NCI-H524 (cell line): ENCODE measurements at regions not wholly inside any gene's neighbourhood (a gene's known extent, or its start where the extent isn't known, plus 50 kb on each side); places are given as distances from the start of the nearest gene placed in this dataset.

Experiments used
- DNase-seq, 2 experiments: peaks; one replicate each; lab custom pipeline; 2025; lab: John Stamatoyannopoulos, UW

DNA sequence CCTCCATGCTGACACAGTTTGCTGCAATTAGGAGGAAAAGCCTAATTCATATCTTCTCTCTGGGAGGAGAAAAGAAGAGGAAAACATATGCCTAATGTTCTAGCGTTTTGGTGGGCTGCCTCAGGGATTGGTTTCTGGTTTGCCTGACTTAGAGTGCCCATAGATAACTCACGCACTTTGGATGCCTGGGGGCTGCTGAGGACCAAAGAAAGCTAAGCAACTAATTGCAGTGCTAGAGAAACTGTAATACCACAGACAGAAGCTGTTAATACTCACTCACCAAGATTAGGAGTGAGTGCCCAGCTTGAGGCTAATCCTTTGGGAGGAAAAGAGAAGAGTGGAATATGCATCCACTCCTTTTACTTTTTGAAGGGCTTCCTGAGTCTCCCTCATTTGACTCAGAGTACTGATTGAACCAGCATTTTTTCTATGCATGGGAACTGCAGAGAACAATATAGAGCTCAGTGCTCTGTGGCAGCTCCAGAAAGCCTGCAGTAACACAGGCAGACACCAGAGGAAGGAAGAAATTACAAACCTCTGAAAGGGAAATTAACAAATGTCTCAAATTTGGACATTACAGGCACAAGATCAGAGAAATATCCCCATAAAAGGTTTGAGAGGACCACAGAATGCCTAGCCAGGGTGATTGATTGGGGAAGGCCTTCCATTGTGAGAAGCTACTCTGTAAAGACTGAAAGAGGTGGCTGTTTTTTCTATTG is 666.4 kb downstream of the OLFM4 start:
- DNase-seq, result peak; percentile 13 to 65

- DNase-seq, result no peak
These were observed 674.9 kb downstream of the OLFM4 start for GRCh38 chr13:53703371-53704080.

DNA sequence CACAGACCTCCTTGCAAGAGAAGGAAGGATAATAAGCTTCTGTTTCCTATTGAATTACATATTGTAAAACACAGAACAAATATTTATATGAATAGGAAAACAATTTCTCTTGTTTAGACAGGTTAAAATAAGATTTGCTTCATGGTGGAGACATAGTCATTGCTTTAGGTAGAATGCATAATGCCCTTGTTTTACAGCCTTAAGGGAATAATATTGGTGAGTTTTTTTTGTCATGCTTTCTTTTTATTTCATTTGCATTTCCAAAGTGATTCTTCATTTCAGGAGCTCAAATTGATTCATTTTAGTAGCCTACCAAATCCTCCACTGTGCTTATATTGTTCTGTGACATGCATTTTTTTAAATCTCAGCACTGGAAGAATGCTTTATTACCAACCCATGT is 690.7 kb downstream of the OLFM4 start:
- no peak for DNase-seq

DNA sequence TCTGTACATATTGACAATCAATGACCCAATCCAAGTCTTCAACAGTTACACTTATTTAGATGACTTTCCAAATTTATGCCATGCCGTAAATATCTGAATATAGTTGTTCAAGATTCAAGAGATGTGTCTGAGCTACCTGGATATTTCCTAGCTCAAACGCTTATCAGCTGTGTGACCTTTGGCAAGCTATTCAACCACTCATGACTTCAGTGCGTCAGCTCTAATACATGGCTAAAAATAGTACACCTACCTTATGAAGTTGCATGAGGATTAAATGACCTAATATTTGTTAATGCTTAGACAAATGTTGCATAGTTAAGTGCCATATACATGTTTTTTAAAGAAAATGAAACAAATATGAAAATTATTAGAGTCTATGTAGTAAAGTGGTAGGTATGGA is 704.1 kb downstream of the OLFM4 start:
- DNase-seq, result no peak

DNA sequence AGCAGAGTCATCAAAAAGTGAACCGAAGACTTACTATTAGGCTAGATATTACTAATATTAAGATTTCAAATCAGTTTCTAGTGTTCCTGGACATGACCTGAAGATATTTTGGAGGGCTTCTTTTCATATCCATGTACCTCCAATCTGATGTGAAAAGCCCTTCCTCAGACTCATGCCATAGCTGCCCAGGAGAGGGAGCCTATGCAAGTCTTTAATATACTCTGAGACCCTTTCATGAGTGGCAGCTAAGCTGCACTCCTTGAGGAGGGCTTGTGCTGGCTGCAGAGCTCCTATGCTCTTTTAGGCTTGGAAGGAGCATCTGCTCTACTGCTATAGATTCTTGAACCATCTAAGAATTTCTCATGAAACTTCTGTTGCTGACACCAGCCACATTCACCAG is 715.3 kb downstream of the OLFM4 start:
- DNase-seq, result peak in 1 of 2 experiments; percentile 37

- DNase-seq, result no peak
These were observed 719.2 kb downstream of the OLFM4 start for GRCh38 chr13:53747825-53748224.

DNA sequence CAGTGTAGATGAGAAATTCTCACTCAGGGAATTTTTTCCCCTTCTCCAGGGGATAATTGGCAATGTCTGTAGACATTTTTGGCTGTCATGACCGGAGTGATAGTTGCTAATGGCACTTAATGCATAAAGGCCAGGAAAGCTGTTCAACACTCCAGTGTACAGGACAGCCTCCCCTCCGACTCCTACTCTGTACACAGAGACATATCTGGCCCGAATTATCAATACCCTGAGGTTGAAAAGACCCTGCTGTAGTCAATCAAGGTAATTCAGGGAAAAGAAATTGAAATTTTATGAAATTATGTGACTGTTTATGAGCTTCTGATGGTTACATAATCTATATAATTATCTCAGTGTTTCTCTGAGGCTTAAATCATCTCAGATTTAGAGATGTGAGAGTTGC is 720.7 kb downstream of the OLFM4 start:
- no peak for DNase-seq

DNA sequence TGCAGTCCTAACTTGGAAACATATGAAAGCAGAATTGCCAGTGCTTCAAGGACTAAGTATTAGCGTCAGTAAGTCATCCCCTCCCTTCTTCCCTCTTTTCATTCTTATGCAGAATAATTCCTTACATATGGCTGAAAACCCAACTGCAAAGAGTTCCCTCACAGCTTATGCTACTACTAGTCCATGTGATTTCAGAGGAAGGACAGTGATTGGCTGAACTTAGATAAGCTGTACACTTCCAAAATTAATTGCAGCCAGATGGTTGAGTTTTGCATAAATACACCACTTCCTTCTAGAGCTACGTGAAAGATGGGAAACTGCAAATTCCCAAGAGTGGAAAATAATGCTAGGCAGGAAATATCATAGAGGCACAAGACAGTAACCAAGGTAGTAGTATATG is 730.4 kb downstream of the OLFM4 start:
- DNase-seq, result peak; percentile 60 to 92

DNA sequence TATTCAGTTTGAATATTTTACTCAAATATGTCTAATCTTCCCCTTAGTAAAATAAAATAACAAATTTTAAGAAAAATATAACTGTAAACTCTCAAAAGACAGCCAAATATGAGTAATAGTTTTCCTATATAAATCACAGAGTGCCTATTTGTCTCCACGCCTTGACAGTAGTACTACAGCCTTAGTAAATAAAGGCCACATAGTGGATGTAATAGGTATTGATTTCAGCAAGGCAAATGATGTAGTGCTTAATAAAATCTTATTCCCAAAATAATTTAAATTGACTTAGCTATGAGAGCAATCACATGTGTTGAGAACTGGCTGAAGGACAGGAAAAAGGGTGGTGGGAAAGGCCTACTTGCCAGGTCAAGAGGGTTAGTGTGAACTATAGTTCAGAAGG is 747.2 kb downstream of the OLFM4 start:
- no peak for DNase-seq

- DNase-seq, result peak in 1 of 2 experiments; percentile 21
These were observed 750.3 kb downstream of the OLFM4 start for GRCh38 chr13:53778937-53779336.

DNA sequence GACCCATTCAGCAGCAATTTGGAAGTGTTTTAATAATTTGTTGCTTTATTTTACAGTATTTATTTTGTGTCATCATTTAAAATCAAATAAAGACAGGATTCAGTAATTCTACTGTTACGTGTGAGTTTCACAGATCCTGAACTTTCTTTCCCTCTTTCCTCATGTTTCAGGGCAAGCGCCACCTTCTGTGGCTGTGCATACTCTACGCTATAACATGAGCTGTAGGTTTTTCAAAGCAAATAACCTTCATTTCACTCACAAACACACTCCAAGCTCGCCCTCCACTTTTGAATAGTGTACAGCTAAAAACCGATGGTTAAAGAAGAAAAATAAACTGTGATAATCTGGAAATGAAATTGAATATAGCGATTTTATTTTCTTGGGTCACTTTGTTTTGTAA is 753.3 kb downstream of the OLFM4 start:
- peak; percentile 58 to 63 for DNase-seq

DNA sequence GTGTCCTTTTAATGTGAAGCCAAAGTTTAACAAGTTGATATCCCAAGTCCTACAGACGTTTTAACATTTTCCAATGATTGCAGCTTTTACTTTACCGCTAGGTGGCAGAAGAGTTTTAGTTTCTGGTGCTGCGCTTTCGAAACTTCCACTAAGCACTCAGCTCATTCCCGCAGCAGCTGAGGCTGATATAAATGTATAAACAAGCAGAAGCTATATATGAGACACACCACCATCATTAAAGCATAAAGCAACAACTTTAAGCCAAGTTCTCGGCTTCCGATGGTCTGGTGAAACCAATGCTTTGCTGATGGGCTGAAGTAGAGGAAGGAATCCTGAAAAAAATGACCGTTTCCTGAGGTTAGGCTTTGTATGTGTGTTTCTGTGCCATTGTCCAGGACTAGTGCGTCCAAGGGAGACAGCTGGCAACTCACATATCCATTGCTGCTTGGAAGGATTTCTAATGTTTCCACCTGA is 753.9 kb downstream of the OLFM4 start:
- peak; percentile 77 to 91 for DNase-seq

GRCh38 chr13:53783471-53783870 is 754.9 kb downstream of the OLFM4 start:
- DNase-seq, result peak; percentile 48 to 91

DNA sequence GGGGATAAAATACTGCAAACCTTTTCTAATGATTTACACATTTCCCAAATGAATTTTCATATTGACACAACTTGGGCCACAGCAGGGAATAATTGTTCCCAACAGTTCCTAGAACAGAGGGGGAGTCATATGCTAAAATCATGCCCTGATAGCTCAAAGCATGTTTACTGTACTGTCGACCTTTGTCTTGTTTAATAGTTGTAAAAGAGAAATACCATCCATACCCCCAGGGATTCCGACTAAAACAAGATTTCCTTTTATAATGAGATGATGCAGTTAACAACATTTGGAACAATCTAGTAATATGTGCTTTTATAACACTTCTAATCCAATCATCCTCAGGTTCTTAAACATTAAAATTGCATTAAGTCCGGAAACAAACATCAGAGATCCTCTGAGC is 759.7 kb downstream of the OLFM4 start:
- no peak for DNase-seq

DNA sequence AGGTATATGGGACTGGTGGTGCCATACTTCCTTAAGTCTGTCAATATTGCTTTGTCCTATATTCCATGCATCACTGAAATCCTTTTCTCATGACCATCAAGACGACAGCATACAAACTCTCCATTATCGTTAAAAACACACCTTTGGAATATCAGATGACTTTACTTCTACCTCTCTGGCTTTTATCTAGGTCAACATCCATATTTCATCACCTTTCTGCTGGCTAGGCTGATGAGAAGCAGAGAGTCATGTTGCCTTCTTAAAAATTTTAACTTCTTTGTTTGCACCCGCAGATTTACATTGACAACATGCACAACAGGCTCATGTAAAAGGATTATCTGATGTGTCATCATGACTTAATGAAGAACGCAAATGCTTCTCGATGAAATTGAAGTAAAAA is 771.4 kb downstream of the OLFM4 start:
- DNase-seq, result no peak

DNA sequence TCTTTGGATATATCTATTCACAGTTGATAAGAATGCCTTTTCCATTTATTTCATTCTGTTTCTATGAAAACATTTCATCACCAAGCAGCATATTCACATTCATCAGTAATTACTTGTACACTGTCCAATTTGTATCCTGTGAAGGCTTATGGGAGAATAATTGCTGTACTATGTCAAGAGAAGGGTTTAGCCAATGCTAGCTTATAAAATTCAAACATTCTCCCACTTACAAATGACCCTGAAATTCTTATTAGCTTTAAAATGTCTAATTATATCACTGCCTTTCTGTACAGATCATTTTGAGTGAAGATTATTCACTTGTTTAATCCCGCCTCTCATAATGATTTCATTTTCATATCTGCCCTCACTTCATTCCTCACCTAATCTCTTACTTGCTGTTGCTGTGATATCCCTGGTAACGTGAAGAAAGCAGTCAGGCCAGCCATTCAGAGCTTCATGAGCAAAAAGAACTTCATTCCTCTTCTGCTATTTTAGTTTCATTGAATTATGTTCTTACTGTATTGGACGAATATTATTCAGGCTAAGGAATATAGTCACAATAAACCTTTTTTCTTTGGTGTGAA is 778.7 kb downstream of the OLFM4 start:
- DNase-seq, result no peak

DNA sequence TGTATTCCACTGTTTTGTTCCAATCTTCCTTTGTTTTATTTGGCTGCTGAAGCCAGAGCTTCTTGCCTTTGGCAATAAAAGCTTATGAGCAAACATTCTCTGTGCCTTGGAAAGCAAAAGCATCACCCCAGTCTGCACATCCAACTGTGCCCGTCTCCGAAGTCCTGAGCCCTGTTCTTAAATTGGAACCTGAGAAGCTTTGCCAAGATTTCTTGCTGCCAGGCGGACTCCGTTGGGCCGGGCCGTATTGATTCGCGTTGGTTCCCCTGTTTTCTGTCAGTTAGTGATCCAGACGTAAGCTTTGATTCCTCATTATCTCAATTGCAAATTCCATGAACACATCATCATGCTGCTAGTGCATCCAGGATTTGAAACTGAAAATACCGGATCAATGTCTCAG is 793.0 kb downstream of the OLFM4 start:
- no peak for DNase-seq

- no peak for DNase-seq
These were observed 793.5 kb downstream of the OLFM4 start for GRCh38 chr13:53822136-53822535.

DNA sequence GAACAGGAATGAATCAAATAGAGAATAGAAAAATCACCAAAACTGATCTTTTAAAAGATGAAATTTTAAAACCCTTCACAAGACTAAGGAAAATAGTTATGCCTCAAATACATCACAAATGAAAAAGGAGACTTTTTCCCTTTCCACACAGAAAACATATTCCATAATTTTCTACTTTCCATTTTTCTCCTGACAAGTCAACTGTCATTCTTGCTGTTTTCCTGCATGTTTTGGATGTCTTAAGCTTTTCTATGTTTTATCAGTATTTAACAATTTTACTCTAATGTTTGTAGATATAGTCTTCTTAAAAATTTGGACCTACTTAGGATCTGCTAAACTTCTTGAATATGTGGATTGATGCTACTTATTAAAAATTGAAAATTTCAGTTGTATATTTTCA is 810.8 kb downstream of the OLFM4 start:
- no peak for DNase-seq

DNA sequence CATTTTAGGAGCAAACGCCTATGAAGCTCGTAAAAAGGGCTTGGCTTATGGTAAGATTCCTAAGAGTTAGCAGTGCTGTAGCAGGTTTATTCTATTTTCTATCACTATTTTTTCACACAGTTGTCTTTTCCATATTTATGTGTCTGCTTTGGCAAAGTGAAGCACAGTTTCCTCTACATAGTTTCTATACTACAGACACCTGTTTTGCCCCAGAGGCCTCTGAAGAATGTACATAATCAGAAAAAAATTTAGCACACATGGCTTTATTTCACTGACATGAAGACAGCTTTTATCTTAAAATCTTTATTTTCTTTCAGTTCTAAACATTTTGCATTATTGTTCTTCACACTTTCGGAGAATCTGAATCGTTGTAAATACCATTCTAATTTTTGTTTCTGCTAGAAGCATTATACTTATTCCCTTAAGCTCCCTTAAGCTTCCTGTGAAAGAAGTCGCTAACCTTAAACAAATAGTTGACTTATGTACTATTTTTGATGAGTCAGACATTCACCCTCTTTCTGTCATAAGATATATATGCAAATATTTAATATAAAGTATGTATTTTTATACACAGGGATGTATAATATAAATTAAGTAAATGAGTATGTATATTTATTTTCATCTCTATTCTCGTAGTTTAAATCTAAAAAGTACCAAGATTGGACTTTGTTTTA is 816.0 kb downstream of the OLFM4 start:
- DNase-seq, result no peak

DNA sequence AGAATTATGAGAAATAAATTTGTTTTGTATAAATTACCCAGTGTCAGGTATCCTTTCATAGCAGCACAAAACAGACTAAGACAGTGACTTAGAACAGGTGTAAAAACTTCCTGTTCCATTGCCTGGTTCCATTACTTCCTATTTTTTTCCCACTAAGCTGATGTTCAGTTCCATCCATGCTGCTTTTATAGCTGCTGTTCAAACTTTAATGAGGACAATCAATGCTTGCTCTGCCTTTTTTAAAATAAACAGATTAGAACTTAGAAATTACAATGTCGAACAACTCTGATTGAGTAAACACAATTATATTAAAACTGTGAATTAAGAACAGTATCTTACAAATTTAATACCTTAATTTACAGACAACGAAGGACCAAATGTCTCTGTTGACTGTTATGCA is 818.9 kb downstream of the OLFM4 start:
- no peak for DNase-seq

DNA sequence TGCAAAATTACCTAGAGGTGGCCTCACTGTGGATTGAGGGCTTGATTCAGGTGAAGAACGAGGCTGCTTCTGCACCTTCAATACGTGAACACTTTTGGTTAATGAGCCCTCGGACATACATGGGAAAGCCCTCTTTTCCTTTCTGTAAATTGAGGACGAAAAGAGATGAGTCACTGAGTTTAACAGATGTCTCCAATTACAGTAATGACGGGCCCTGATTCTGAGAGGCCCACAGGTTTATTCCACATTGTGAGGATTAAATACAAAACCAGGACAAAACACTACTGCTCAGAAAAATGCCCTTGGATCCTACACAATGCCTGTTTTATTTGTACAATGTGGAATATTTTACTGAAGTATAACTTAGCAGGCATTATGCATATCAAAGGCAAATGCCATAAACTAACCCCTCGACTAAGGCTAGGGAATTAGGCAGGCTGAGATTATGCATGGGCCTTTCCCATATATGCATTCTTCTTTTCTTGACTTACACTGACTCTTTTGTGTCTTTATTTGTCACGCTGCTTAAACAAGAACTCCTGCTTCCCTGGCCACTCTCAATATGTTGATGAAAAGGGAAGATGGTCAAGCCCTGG is 819.9 kb downstream of the OLFM4 start:
- peak; percentile 65 to 84 for DNase-seq
